GM18858 (cell line): ENCODE measurements at regions not wholly inside any gene's neighbourhood (a gene's known extent, or its start where the extent isn't known, plus 50 kb on each side); places are given as distances from the start of the nearest gene placed in this dataset.

Experiments used
- ATAC-seq: cut with Tn5 transposase; IDR thresholded peaks from one replicate; pipeline ENCODE4 v1.9.1; 2021; ENCODE audit not compliant: unreplicated experiment

- no peak for ATAC-seq
These were observed 695.3 kb downstream of the TBC1D22A start for GRCh38 chr22:47457509-47458300.

- ATAC-seq, result no peak
These were observed 694.6 kb downstream of the TBC1D22A start for GRCh38 chr22:47457021-47457420.

- ATAC-seq, result no peak
These were observed 693.6 kb downstream of the TBC1D22A start for GRCh38 chr22:47456031-47456430.

GRCh38 chr22:47453049-47453448, 690.6 kb downstream of the TBC1D22A start:
- ATAC-seq, result no peak

- ATAC-seq, result no peak
These were observed 689.7 kb downstream of the TBC1D22A start for GRCh38 chr22:47452184-47452583.

GRCh38 chr22:47450876-47451475, 688.5 kb downstream of the TBC1D22A start:
- no peak for ATAC-seq

- no peak for ATAC-seq
These were observed 687.2 kb downstream of the TBC1D22A start for GRCh38 chr22:47449508-47450270.

GRCh38 chr22:47448231-47449223, 686.1 kb downstream of the TBC1D22A start:
- ATAC-seq, result no peak

- ATAC-seq, result no peak
These were observed 684.7 kb downstream of the TBC1D22A start for GRCh38 chr22:47446821-47447810.

- no peak for ATAC-seq
These were observed 683.9 kb downstream of the TBC1D22A start for GRCh38 chr22:47446331-47446730.

- ATAC-seq, result no peak
These were observed 683.4 kb downstream of the TBC1D22A start for GRCh38 chr22:47445716-47446290.

GRCh38 chr22:47445212-47445611, 682.8 kb downstream of the TBC1D22A start:
- ATAC-seq, result no peak

- no peak for ATAC-seq
These were observed 682.3 kb downstream of the TBC1D22A start for GRCh38 chr22:47444746-47445065.

- ATAC-seq, result no peak
These were observed 681.6 kb downstream of the TBC1D22A start for GRCh38 chr22:47443836-47444745.

GRCh38 chr22:47442821-47443220, 680.4 kb downstream of the TBC1D22A start:
- no peak for ATAC-seq

- ATAC-seq, result no peak
These were observed 677.3 kb downstream of the TBC1D22A start for GRCh38 chr22:47439643-47440265.

GRCh38 chr22:47437636-47438035, 675.2 kb downstream of the TBC1D22A start:
- ATAC-seq, result no peak

- no peak for ATAC-seq
These were observed 674.7 kb downstream of the TBC1D22A start for GRCh38 chr22:47437110-47437509.
